ENCODE measurements at regions not wholly inside any gene's neighbourhood (a gene's known extent, or its start where the extent isn't known, plus 50 kb on each side); places are given as distances from the start of the nearest gene placed in this dataset.

- H3K27me3 Mint-ChIP-seq = no peaks in the 10 kb centered on the region
- peak overlapping the region; percentile 22 for H3K27ac Mint-ChIP-seq
- H3K9me3 Mint-ChIP-seq = no peaks in the 10 kb centered on the region
- H3K4me1 Mint-ChIP-seq = peaks cover 20% of the 10 kb centered on the region
- H3K4me3 Mint-ChIP-seq = peak overlapping the region; percentile 51
- ATAC-seq (replicated peaks) = peak; percentile 72
- H3K36me3 Mint-ChIP-seq (ENCODE audit: low read depth) = peaks cover 8% of the 10 kb centered on the region
Observed at GRCh38 chr1:65049941-65050713, 83.8 kb upstream of the JAK1 start.

GRCh38 chr1:65050735-65051134 is 84.4 kb upstream of the JAK1 start:
- Mint-ChIP-seq H3K36me3 (ENCODE audit: low read depth) (peaks cover 14% of the 10 kb centered on the region), H3K27ac (peak overlapping the region; percentile 22), H3K4me1 (peaks cover 20% of the 10 kb centered on the region), H3K4me3 (peak overlapping the region; percentile 51), H3K9me3 (no peaks in the 10 kb centered on the region), H3K27me3 (no peaks in the 10 kb centered on the region)
- ATAC-seq (replicated peaks) = no peak

GRCh38 chr1:65054481-65054880 is 88.1 kb upstream of the JAK1 start:
- Mint-ChIP-seq H3K36me3 (ENCODE audit: low read depth) (peaks cover 48% of the 10 kb centered on the region), H3K9me3 (no peaks in the 10 kb centered on the region), H3K4me1 (peaks cover 15% of the 10 kb centered on the region), H3K4me3 (no peak overlapping the region), H3K27me3 (no peaks in the 10 kb centered on the region), H3K27ac (no peak overlapping the region)
- ATAC-seq (replicated peaks) = no peak

- ATAC-seq (replicated peaks) = no peak
- Mint-ChIP-seq H3K36me3 (ENCODE audit: low read depth) (peaks cover 48% of the 10 kb centered on the region), H3K27ac (no peak overlapping the region), H3K4me1 (peaks cover 3% of the 10 kb centered on the region), H3K4me3 (no peak overlapping the region), H3K27me3 (no peaks in the 10 kb centered on the region), H3K9me3 (no peaks in the 10 kb centered on the region)
Observed at GRCh38 chr1:65055747-65056146, 89.4 kb upstream of the JAK1 start.

GRCh38 chr1:65056234-65056633 is 89.9 kb upstream of the JAK1 start:
- Mint-ChIP-seq H3K36me3 (ENCODE audit: low read depth) (peaks cover 48% of the 10 kb centered on the region), H3K27ac (no peak overlapping the region), H3K27me3 (no peaks in the 10 kb centered on the region), H3K9me3 (no peaks in the 10 kb centered on the region), H3K4me3 (no peak overlapping the region), H3K4me1 (peaks cover 3% of the 10 kb centered on the region)
- no peak for ATAC-seq (replicated peaks)

- no peak for ATAC-seq (replicated peaks)
- Mint-ChIP-seq H3K4me1 (peaks cover 3% of the 10 kb centered on the region), H3K36me3 (ENCODE audit: low read depth) (peaks cover 48% of the 10 kb centered on the region), H3K4me3 (no peak overlapping the region), H3K27me3 (no peaks in the 10 kb centered on the region), H3K9me3 (no peaks in the 10 kb centered on the region), H3K27ac (no peak overlapping the region)
Observed at GRCh38 chr1:65056866-65057265, 90.5 kb upstream of the JAK1 start.

- H3K4me3 Mint-ChIP-seq = no peak overlapping the region
- H3K9me3 Mint-ChIP-seq = no peaks in the 10 kb centered on the region
- no peak overlapping the region for H3K27ac Mint-ChIP-seq
- no peak for ATAC-seq (replicated peaks)
- peaks cover 50% of the 10 kb centered on the region for H3K36me3 Mint-ChIP-seq (ENCODE audit: low read depth)
- peaks cover 28% of the 10 kb centered on the region for H3K4me1 Mint-ChIP-seq
- no peaks in the 10 kb centered on the region for H3K27me3 Mint-ChIP-seq
Observed at GRCh38 chr1:65059930-65060538, 88.0 kb upstream of the AK4 start.

- Mint-ChIP-seq H3K36me3 (ENCODE audit: low read depth) (peaks cover 31% of the 10 kb centered on the region), H3K4me1 (peaks cover 30% of the 10 kb centered on the region), H3K27me3 (no peaks in the 10 kb centered on the region), H3K4me3 (peak overlapping the region; percentile 32), H3K9me3 (no peaks in the 10 kb centered on the region), H3K27ac (no peak overlapping the region)
- no peak for ATAC-seq (replicated peaks)
Observed at GRCh38 chr1:65062339-65062738, 85.7 kb upstream of the AK4 start.

- H3K4me1 Mint-ChIP-seq = peaks cover 30% of the 10 kb centered on the region
- no peak for ATAC-seq (replicated peaks)
- H3K4me3 Mint-ChIP-seq = peak overlapping the region; percentile 32
- no peaks in the 10 kb centered on the region for H3K9me3 Mint-ChIP-seq
- H3K27me3 Mint-ChIP-seq = no peaks in the 10 kb centered on the region
- H3K36me3 Mint-ChIP-seq (ENCODE audit: low read depth) = peaks cover 29% of the 10 kb centered on the region
- no peak overlapping the region for H3K27ac Mint-ChIP-seq
Observed at GRCh38 chr1:65063025-65063424, 85.0 kb upstream of the AK4 start.

GRCh38 chr1:65064981-65065380 is 83.0 kb upstream of the AK4 start:
- H3K4me3 Mint-ChIP-seq = peak overlapping the region; percentile 85
- H3K27me3 Mint-ChIP-seq = no peaks in the 10 kb centered on the region
- no peaks in the 10 kb centered on the region for H3K9me3 Mint-ChIP-seq
- ATAC-seq (replicated peaks) = no peak
- peaks cover 37% of the 10 kb centered on the region for H3K4me1 Mint-ChIP-seq
- H3K36me3 Mint-ChIP-seq (ENCODE audit: low read depth) = peaks cover 26% of the 10 kb centered on the region
- peak overlapping the region; percentile 83 for H3K27ac Mint-ChIP-seq

GRCh38 chr1:65065524-65066418 is 82.2 kb upstream of the AK4 start:
- peaks cover 26% of the 10 kb centered on the region for H3K36me3 Mint-ChIP-seq (ENCODE audit: low read depth)
- H3K27me3 Mint-ChIP-seq = no peaks in the 10 kb centered on the region
- H3K27ac Mint-ChIP-seq = peak overlapping the region; percentile 83
- H3K4me1 Mint-ChIP-seq = peaks cover 37% of the 10 kb centered on the region
- H3K4me3 Mint-ChIP-seq = peak overlapping the region; percentile 85
- no peak for ATAC-seq (replicated peaks)
- no peaks in the 10 kb centered on the region for H3K9me3 Mint-ChIP-seq

- peak overlapping the region; percentile 83 for H3K27ac Mint-ChIP-seq
- H3K4me1 Mint-ChIP-seq = peaks cover 37% of the 10 kb centered on the region
- ATAC-seq (replicated peaks) = no peak
- H3K36me3 Mint-ChIP-seq (ENCODE audit: low read depth) = peaks cover 26% of the 10 kb centered on the region
- no peaks in the 10 kb centered on the region for H3K9me3 Mint-ChIP-seq
- no peaks in the 10 kb centered on the region for H3K27me3 Mint-ChIP-seq
- peak overlapping the region; percentile 85 for H3K4me3 Mint-ChIP-seq
Observed at GRCh38 chr1:65066419-65066765, 81.6 kb upstream of the AK4 start.

GRCh38 chr1:65066766-65067490 is 81.1 kb upstream of the AK4 start:
- Mint-ChIP-seq H3K27me3 (no peaks in the 10 kb centered on the region), H3K9me3 (no peaks in the 10 kb centered on the region), H3K4me3 (peak overlapping the region; percentile 98), H3K36me3 (ENCODE audit: low read depth) (peaks cover 26% of the 10 kb centered on the region), H3K27ac (peak overlapping the region; percentile 98), H3K4me1 (peaks cover 37% of the 10 kb centered on the region)
- ATAC-seq (replicated peaks) = peak; percentile 69

Measured in activated T-helper 17 cell treated with anti-CD3 and anti-CD28 coated beads, Interleukin-2, amount 50 U/mL, for 72 hours (primary cell).